Keratinocyte (primary cell): ENCODE measurements at regions not wholly inside any gene's neighbourhood (a gene's known extent, or its start where the extent isn't known, plus 50 kb on each side); places are given as distances from the start of the nearest gene placed in this dataset.

Experiments used
- DNase-seq: peaks from one replicate; pipeline ENCODE4 v3.0.0-alpha.2; 2011; ENCODE audit warnings: low read depth, missing footprints, low spot score
- FAIRE-seq: peaks from 2 replicates; lab custom pipeline; 2011; peaks lifted over from hg19 to GRCh38; lab: Jason Lieb, UNC
- H2AFZ ChIP-seq: 2 replicates; pipeline ENCODE4 v1.6.0; 2012; ENCODE audit warnings: low read length, control low read depth, inconsistent platforms; ENCODE audit not compliant: control insufficient read depth
- H3K27ac ChIP-seq: 2 replicates; pipeline ENCODE4 v1.5.1; 2011; ENCODE audit warnings: low read length; ENCODE audit not compliant: control insufficient read depth, insufficient read depth
- H3K27me3 ChIP-seq: 3 replicates; pipeline ENCODE4 v1.6.0; 2011; ENCODE audit warnings: low read length; ENCODE audit not compliant: control insufficient read depth, insufficient read depth; ENCODE audit errors: extremely low read depth
- H3K36me3 ChIP-seq, 2 experiments: 2 replicates in 1 of 2; 3 replicates in 1 of 2; pipeline ENCODE4 v1.5.1; 2011; ENCODE audit warnings: low read length in 2 of 2, mild to moderate bottlenecking in 1 of 2; ENCODE audit not compliant: control insufficient read depth in 2 of 2, insufficient read depth in 2 of 2; ENCODE audit errors: extremely low read depth in 1 of 2
- H3K4me1 ChIP-seq: 3 replicates; pipeline ENCODE4 v1.5.1; 2011; ENCODE audit warnings: low read length; ENCODE audit not compliant: control insufficient read depth, insufficient read depth; ENCODE audit errors: extremely low read depth
- H3K4me2 ChIP-seq: 3 replicates; pipeline ENCODE4 v1.6.0; 2011; ENCODE audit warnings: low read depth, low read length; ENCODE audit not compliant: control insufficient read depth, insufficient read depth; ENCODE audit errors: extremely low read depth
- H3K4me3 ChIP-seq, 3 experiments: fragments of 200-600 bp in 1 of 3; sonication (generic) in 1 of 3; 2 replicates in 2 of 3; 3 replicates in 1 of 3; pipeline ENCODE4 v1.5.1; 2011 to 2016; ENCODE audit warnings: low read length in 3 of 3, mild to moderate bottlenecking in 3 of 3, control low read depth in 2 of 3, inconsistent platforms in 1 of 3, low read depth in 1 of 3, mixed read lengths in 1 of 3, mixed run types in 1 of 3, moderate library complexity in 1 of 3; ENCODE audit not compliant: control insufficient read depth in 2 of 3, insufficient read depth in 2 of 3; ENCODE audit errors: extremely low read depth in 1 of 3
- H3K79me2 ChIP-seq: 2 replicates; pipeline ENCODE4 v1.6.0; 2012; ENCODE audit warnings: low read length; ENCODE audit not compliant: control insufficient read depth, insufficient read depth
- H3K9ac ChIP-seq: 3 replicates; pipeline ENCODE4 v1.6.0; 2011; ENCODE audit warnings: low read length; ENCODE audit not compliant: control insufficient read depth, insufficient read depth; ENCODE audit errors: extremely low read depth
- H3K9me1 ChIP-seq: 3 replicates; pipeline ENCODE4 v1.6.0; 2011; ENCODE audit warnings: low read length; ENCODE audit not compliant: control insufficient read depth, insufficient read depth; ENCODE audit errors: extremely low read depth
- H3K9me3 ChIP-seq: 2 replicates; pipeline ENCODE4 v1.5.1; 2012; ENCODE audit warnings: low read depth, low read length; ENCODE audit not compliant: control insufficient read depth
- H4K20me1 ChIP-seq: 3 replicates; pipeline ENCODE4 v1.6.0; 2011; ENCODE audit warnings: low read length; ENCODE audit not compliant: control insufficient read depth, insufficient read depth; ENCODE audit errors: extremely low read depth
- EZH2 ChIP-seq: IDR thresholded peaks from one replicate; pipeline ENCODE4 v1.6.1; 2012; ENCODE audit warnings: inconsistent platforms, mild to moderate bottlenecking, low read length, moderate library complexity
- dilution Hi-C: fragments of 300-500 bp; cut with MboI; formaldehyde crosslinking; loops from one replicate; pipeline ENCODE4 v1.7.0; 2020; ENCODE audit warnings: low sequenced_read_pairs; ENCODE audit not compliant: extremely low pct_ligation_motif_present
- TF ChIP-seq, protein P1 (sequence below), 3 experiments: IDR thresholded peaks in 1 of 3; conservative IDR thresholded peaks in 1 of 3; optimal IDR thresholded peaks in 1 of 3; 2 replicates in 2 of 3; 3 replicates in 1 of 3; pipeline versions ENCODE3 to v1.5.1; 2011; ENCODE audit warnings: low read length in 3 of 3, mild to moderate bottlenecking in 3 of 3, moderate library complexity in 2 of 3, control low read depth in 1 of 3, inconsistent platforms in 1 of 3; ENCODE audit not compliant: insufficient read depth in 2 of 3; ENCODE audit errors: extremely low read depth in 1 of 3

DNA sequence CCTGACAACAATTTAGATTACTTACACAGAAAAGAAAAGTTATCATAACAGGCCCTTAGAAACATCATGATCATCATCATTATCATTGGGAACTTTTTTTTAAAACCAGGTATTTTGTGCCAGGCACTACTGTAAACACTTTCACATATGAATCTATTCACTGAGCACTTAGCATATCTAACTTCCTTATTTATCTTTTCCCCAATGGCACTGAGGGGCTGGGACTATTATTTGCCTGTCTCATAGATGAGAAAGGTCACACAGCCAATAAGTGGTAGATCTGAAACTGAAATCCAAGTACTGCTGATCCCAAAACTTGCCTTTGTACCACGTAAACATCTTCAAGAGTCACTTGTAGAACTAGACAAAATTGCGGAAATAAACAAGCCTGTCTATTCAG is 184.2 kb upstream of the RBPJ start:
- H4K20me1 ChIP-seq: no peaks in the 10 kb centered on the region
- H3K79me2 ChIP-seq: no peaks in the 10 kb centered on the region
- H3K4me2 ChIP-seq: no peak overlapping the region
- no peak overlapping the region for H3K4me3 ChIP-seq
- H3K27ac ChIP-seq: no peak overlapping the region
- no peak for DNase-seq
- no peaks in the 10 kb centered on the region for H3K4me1 ChIP-seq
- no peaks in the 10 kb centered on the region for H3K36me3 ChIP-seq
- no peak for FAIRE-seq
- peaks cover 3% of the 10 kb centered on the region for H3K27me3 ChIP-seq
- H3K9ac ChIP-seq: no peak overlapping the region
- H2AFZ ChIP-seq: no peak overlapping the region
- dilution Hi-C loops: no loop called here
- no peaks in the 10 kb centered on the region for H3K9me1 ChIP-seq
- no peak for TF ChIP-seq EZH2
- TF ChIP-seq, protein P1, sequence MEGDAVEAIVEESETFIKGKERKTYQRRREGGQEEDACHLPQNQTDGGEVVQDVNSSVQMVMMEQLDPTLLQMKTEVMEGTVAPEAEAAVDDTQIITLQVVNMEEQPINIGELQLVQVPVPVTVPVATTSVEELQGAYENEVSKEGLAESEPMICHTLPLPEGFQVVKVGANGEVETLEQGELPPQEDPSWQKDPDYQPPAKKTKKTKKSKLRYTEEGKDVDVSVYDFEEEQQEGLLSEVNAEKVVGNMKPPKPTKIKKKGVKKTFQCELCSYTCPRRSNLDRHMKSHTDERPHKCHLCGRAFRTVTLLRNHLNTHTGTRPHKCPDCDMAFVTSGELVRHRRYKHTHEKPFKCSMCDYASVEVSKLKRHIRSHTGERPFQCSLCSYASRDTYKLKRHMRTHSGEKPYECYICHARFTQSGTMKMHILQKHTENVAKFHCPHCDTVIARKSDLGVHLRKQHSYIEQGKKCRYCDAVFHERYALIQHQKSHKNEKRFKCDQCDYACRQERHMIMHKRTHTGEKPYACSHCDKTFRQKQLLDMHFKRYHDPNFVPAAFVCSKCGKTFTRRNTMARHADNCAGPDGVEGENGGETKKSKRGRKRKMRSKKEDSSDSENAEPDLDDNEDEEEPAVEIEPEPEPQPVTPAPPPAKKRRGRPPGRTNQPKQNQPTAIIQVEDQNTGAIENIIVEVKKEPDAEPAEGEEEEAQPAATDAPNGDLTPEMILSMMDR (optimal IDR thresholded peaks at IDR 0.05 in 1 of 3, IDR thresholded peaks at IDR 0.05 in 1 of 3, conservative IDR thresholded peaks at IDR 0.05 in 1 of 3; ENCODE audit: extremely low read depth in 1 of 3, insufficient read depth in 2 of 3, low read length in 3 of 3): no peak
- no peaks in the 10 kb centered on the region for H3K9me3 ChIP-seq

DNA sequence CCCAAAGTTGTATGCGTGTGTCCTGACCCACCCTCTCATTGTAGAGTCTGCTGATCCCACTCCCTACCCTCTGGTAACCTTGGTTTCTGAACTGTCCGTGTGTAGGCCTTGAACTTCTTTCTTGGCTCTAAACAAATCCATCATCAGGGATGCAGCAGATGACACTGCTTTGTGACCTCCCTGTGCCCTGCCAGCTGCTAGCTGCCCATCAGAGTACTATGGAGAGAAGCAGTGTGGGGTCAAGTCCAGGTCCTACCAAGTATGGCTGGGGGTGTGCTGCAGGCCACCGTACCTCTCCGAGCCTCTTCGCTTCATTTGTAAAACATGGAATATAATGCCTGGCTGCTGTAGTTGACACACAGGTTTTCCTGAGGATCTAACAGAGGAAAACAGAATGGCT is 183.5 kb upstream of the RBPJ start:
- Histone ChIP-seq H3K27me3 (peaks cover 3% of the 10 kb centered on the region), H3K79me2 (no peaks in the 10 kb centered on the region), H3K36me3 (no peaks in the 10 kb centered on the region), H2AFZ (no peak overlapping the region), H3K9me3 (no peaks in the 10 kb centered on the region), H3K4me2 (no peak overlapping the region), H3K4me3 (no peak overlapping the region), H4K20me1 (no peaks in the 10 kb centered on the region), H3K9ac (no peak overlapping the region), H3K4me1 (no peaks in the 10 kb centered on the region), H3K27ac (no peak overlapping the region), H3K9me1 (no peaks in the 10 kb centered on the region)
- no peak for DNase-seq
- dilution Hi-C loops: no loop called here
- no peak for FAIRE-seq
- no peak for TF ChIP-seq EZH2
- TF ChIP-seq, protein P1 (optimal IDR thresholded peaks at IDR 0.05 in 1 of 3, IDR thresholded peaks at IDR 0.05 in 1 of 3, conservative IDR thresholded peaks at IDR 0.05 in 1 of 3; ENCODE audit: extremely low read depth in 1 of 3, insufficient read depth in 2 of 3, low read length in 3 of 3): no peak
